Caco-2 (cell line): ENCODE measurements at regions not wholly inside any gene's neighbourhood (a gene's known extent, or its start where the extent isn't known, plus 50 kb on each side); places are given as distances from the start of the nearest gene placed in this dataset.

ENCODE experiments used
- BruUV-seq: library from RNA; stranded (reverse); fragments of 400-500 nt; replicated peaks from 2 replicates; lab custom pipeline; 2021; lab: Mats Ljungman, UMichigan
- CTCF ChIA-PET: fragments of 300-600 bp; sonication (Branson Sonifier 250); formaldehyde crosslinking; loops from one replicate; lab custom pipeline; 2022; ENCODE audit warnings: antibody characterized with exemption; lab: Charles Lee
- POLR2A ChIA-PET: fragments of 300-600 bp; sonication (Branson Sonifier 250); formaldehyde crosslinking; loops from one replicate; lab custom pipeline; 2022; ENCODE audit warnings: antibody characterized with exemption; lab: Charles Lee
- DNase-seq, 2 experiments: peaks; one replicate each; pipeline versions ENCODE4 v3.0.0 to v3.0.0-alpha.2; 2020 to 2022
- H3K27me3 ChIP-seq: replicated peaks from 2 replicates; pipeline ENCODE4 v1.6.0; 2011; ENCODE audit warnings: low read length; ENCODE audit not compliant: control insufficient read depth, insufficient read depth
- H3K36me3 ChIP-seq: 2 replicates; pipeline ENCODE4 v1.5.1; 2011; ENCODE audit warnings: low read length; ENCODE audit not compliant: control insufficient read depth, insufficient read depth
- H3K4me1 ChIP-seq: fragments of 250-450 bp; sonication (Bioruptor Pico); 2 replicates; pipeline ENCODE4 v1.5.1; 2020; ENCODE audit warnings: mild to moderate bottlenecking
- H3K4me3 ChIP-seq: 2 replicates; pipeline ENCODE4 v1.5.1; 2011; ENCODE audit warnings: low read depth, mild to moderate bottlenecking, control low read depth, low read length
- H3K9me3 ChIP-seq: fragments of 250-450 bp; sonication (Bioruptor Pico); 2 replicates; pipeline ENCODE4 v1.5.1; 2020; ENCODE audit warnings: mild to moderate bottlenecking, moderate library complexity
- H3K27ac Mint-ChIP-seq: one replicate; pipeline ENCODE4 v1.8.0; 2022; ENCODE audit warnings: mixed read lengths; ENCODE audit not compliant: unreplicated experiment
- H3K27me3 Mint-ChIP-seq: one replicate; pipeline ENCODE4 v1.8.0; 2022; ENCODE audit warnings: mixed read lengths; ENCODE audit not compliant: insufficient read depth, unreplicated experiment
- H3K36me3 Mint-ChIP-seq: one replicate; pipeline ENCODE4 v1.8.0; 2022; ENCODE audit warnings: mild to moderate bottlenecking, mixed read lengths; ENCODE audit not compliant: insufficient read depth, unreplicated experiment
- H3K4me1 Mint-ChIP-seq: one replicate; pipeline ENCODE4 v1.8.0; 2022; ENCODE audit warnings: low read depth, mixed read lengths; ENCODE audit not compliant: unreplicated experiment
- H3K4me3 Mint-ChIP-seq: one replicate; pipeline ENCODE4 v1.8.0; 2022; ENCODE audit warnings: mild to moderate bottlenecking, moderate library complexity, mixed read lengths; ENCODE audit not compliant: unreplicated experiment
- H3K9me3 Mint-ChIP-seq: one replicate; pipeline ENCODE4 v1.8.0; 2022; ENCODE audit warnings: mixed read lengths; ENCODE audit not compliant: unreplicated experiment
- intact Hi-C: fragments of 100-400 bp; cut with micrococcal nuclease; formaldehyde crosslinking; loops from one replicate; pipeline ENCODE4 v1.10.0; 2022; ENCODE audit not compliant: unreplicated experiment
- TF ChIP-seq, protein P1 (sequence below), 2 experiments: fragments of 200-600 bp in 1 of 2; IDR thresholded peaks; 1 replicate in 1 of 2; 2 replicates in 1 of 2; pipeline versions ENCODE4 v1.5.1 to v1.8.0; 2011 to 2022; ENCODE audit warnings: antibody characterized with exemption in 1 of 2, control low read depth in 1 of 2, inconsistent platforms in 1 of 2, low read depth in 1 of 2, low read length in 1 of 2, mild to moderate bottlenecking in 1 of 2, moderate library complexity in 1 of 2; ENCODE audit not compliant: insufficient read depth in 1 of 2, severe bottlenecking in 1 of 2, unreplicated experiment in 1 of 2

DNA sequence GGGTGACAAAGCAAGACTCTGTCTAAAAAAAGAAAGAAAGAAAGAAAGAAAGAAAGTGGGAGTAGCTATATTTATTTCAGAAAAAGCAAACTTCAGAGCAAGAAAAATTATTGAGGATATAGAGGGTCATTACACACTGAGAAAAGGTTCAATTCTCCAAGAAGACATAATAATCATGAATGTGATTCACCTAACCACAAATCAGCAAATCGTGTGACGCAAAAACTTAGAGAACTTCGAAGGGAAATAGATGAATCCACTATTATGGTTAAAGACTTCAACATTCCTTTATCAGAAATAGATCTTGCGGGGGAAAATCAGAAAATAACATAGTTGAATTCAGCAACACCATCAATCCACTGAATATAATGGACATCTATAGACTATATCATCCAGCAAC lies 219.3 kb upstream of the LDB2 start:
- Mint-ChIP-seq H3K27me3 (peaks cover 2% of the 10 kb centered on the region), H3K4me3 (no peak overlapping the region), H3K27ac (no peak overlapping the region), H3K36me3 (no peaks in the 10 kb centered on the region), H3K9me3 (no peaks in the 10 kb centered on the region), H3K4me1 (no peaks in the 10 kb centered on the region)
- no peak for DNase-seq
- H3K36me3 ChIP-seq, result no peaks in the 10 kb centered on the region
- CTCF ChIA-PET, result no interaction called here
- H3K9me3 ChIP-seq, result no peaks in the 10 kb centered on the region
- POLR2A ChIA-PET, result no interaction called here
- no TSS peak for BruUV-seq
- TF ChIP-seq, protein P1, sequence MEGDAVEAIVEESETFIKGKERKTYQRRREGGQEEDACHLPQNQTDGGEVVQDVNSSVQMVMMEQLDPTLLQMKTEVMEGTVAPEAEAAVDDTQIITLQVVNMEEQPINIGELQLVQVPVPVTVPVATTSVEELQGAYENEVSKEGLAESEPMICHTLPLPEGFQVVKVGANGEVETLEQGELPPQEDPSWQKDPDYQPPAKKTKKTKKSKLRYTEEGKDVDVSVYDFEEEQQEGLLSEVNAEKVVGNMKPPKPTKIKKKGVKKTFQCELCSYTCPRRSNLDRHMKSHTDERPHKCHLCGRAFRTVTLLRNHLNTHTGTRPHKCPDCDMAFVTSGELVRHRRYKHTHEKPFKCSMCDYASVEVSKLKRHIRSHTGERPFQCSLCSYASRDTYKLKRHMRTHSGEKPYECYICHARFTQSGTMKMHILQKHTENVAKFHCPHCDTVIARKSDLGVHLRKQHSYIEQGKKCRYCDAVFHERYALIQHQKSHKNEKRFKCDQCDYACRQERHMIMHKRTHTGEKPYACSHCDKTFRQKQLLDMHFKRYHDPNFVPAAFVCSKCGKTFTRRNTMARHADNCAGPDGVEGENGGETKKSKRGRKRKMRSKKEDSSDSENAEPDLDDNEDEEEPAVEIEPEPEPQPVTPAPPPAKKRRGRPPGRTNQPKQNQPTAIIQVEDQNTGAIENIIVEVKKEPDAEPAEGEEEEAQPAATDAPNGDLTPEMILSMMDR (IDR thresholded peaks at IDR 0.05; ENCODE audit: insufficient read depth in 1 of 2, low read depth in 1 of 2, low read length in 1 of 2, severe bottlenecking in 1 of 2, unreplicated experiment in 1 of 2), result no peak
- no peaks in the 10 kb centered on the region for H3K4me1 ChIP-seq
- H3K4me3 ChIP-seq, result no peak overlapping the region
- no peaks in the 10 kb centered on the region for H3K27me3 ChIP-seq
- intact Hi-C loops, result no loop called here

DNA sequence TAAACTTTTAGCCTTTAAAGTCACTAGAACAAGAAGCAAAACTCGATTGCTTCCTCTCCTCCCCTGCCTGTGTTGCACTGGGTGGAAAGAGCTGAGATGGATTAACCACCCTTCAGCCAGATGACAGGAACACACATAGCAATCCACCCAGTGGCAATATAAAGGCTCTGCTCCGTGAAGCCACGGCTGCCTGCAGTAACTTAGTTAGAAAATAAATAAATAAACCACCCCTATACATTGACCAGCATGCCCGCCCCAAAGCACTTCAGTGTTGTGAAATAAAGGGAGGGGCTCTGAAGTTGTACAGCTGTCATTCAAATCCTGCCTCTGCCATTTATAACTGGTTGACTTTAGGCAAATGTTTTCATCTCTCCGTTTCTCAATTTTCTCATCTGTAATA lies 217.1 kb upstream of the LDB2 start:
- Mint-ChIP-seq H3K4me1 (no peaks in the 10 kb centered on the region), H3K4me3 (no peak overlapping the region), H3K36me3 (no peaks in the 10 kb centered on the region), H3K9me3 (no peaks in the 10 kb centered on the region), H3K27ac (no peak overlapping the region), H3K27me3 (peaks cover 2% of the 10 kb centered on the region)
- Histone ChIP-seq H3K9me3 (no peaks in the 10 kb centered on the region), H3K27me3 (no peaks in the 10 kb centered on the region), H3K4me3 (no peak overlapping the region), H3K36me3 (no peaks in the 10 kb centered on the region), H3K4me1 (no peaks in the 10 kb centered on the region)
- no peak for DNase-seq
- TF ChIP-seq, protein P1 (IDR thresholded peaks at IDR 0.05; ENCODE audit: insufficient read depth in 1 of 2, low read depth in 1 of 2, low read length in 1 of 2, severe bottlenecking in 1 of 2, unreplicated experiment in 1 of 2), result no peak
- intact Hi-C loops, result no loop called here
- ChIA-PET CTCF (no interaction called here), POLR2A (no interaction called here)
- no TSS peak for BruUV-seq

DNA sequence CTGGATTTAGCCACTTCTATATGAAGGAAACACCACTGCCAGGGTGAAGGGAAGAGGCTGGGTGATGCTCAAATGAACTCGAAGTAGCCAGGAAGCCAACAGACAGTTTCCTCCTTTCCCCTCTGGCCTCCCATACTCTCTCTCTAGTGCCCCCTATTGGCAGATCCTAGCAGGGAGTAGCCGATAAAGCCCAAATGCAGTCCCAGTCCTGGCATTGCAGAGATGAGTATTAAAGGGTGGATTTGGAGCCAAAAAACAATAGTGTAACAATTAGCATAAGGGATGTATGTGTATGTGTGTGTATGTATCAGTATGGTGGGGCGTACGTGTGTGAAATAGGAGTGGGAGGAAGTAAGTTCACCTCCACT lies 213.8 kb upstream of the LDB2 start:
- H3K9me3 ChIP-seq, result no peaks in the 10 kb centered on the region
- Mint-ChIP-seq H3K9me3 (peaks cover 16% of the 10 kb centered on the region), H3K27me3 (peaks cover 4% of the 10 kb centered on the region), H3K36me3 (no peaks in the 10 kb centered on the region), H3K4me3 (no peak overlapping the region), H3K27ac (no peak overlapping the region), H3K4me1 (no peaks in the 10 kb centered on the region)
- POLR2A ChIA-PET, result no interaction called here
- CTCF ChIA-PET, result no interaction called here
- BruUV-seq, result no TSS peak
- intact Hi-C loops, result no loop called here
- peak in 1 of 2 experiments; percentile 4 for DNase-seq
- no peaks in the 10 kb centered on the region for H3K36me3 ChIP-seq
- H3K4me1 ChIP-seq, result no peaks in the 10 kb centered on the region
- TF ChIP-seq, protein P1 (IDR thresholded peaks at IDR 0.05; ENCODE audit: insufficient read depth in 1 of 2, low read depth in 1 of 2, low read length in 1 of 2, severe bottlenecking in 1 of 2, unreplicated experiment in 1 of 2), result peak in 1 of 2 experiments; percentile 24
- H3K4me3 ChIP-seq, result no peak overlapping the region
- H3K27me3 ChIP-seq, result no peaks in the 10 kb centered on the region
